Right lobe of liver (tissue), 4 donors: ENCODE measurements at regions not wholly inside any gene's neighbourhood (a gene's known extent, or its start where the extent isn't known, plus 50 kb on each side); places are given as distances from the start of the nearest gene placed in this dataset.

Experiments
- CTCF ChIP-seq, 4 donors: fragments of 200-600 bp in 3 of 4; fragments of 450-650 bp in 1 of 4; IDR thresholded peaks; one replicate each; pipeline versions ENCODE4 v1.5.1 to v1.8.0; 2016 to 2022; ENCODE audit warnings: antibody characterized with exemption in 4 of 4, mild to moderate bottlenecking in 2 of 4
- POLR2A ChIP-seq: fragments of 450-650 bp; IDR thresholded peaks from one replicate; pipeline ENCODE4 v1.6.1; 2017; ENCODE audit warnings: antibody characterized with exemption, mild to moderate bottlenecking
- donor health status: DM: no; HTN: no; CAD: no.
- donor health status: DM: no; HTN: no; CAD: no.
- donor health status: DM: no; HTN: yes; CAD: no.

GRCh38 chr18:59959606-59960005, 59.8 kb downstream of the PMAIP1 start:
- no peak for TF ChIP-seq CTCF (IDR thresholded peaks at IDR 0.05)
- TF ChIP-seq POLR2A: no peak
